ENCODE measurements at regions not wholly inside any gene's neighbourhood (a gene's known extent, or its start where the extent isn't known, plus 50 kb on each side); places are given as distances from the start of the nearest gene placed in this dataset.

GRCh38 chr11:96707273-96707672 lies 317.5 kb downstream of the JRKL start:
- no peak overlapping the region for H3K4me3 ChIP-seq (ENCODE audit: low read length)
- no peaks in the 10 kb centered on the region for H3K27me3 ChIP-seq (ENCODE audit: control insufficient read depth, low read length)
- H3K4me1 ChIP-seq (ENCODE audit: control insufficient read depth, low read length): no peaks in the 10 kb centered on the region
- no peak overlapping the region for H3K27ac ChIP-seq (ENCODE audit: low read depth, low read length)
- no peaks in the 10 kb centered on the region for H3K9me3 ChIP-seq (ENCODE audit: control insufficient read depth, insufficient read depth, low read length)
- no peaks in the 10 kb centered on the region for H3K9me2 ChIP-seq (replicated peaks; ENCODE audit: control insufficient read depth, low read length)
- no peak for TF ChIP-seq CTCF (IDR thresholded peaks at IDR 0.05; ENCODE audit: low read depth, low read length, poor library complexity, severe bottlenecking)
- no peak for TF ChIP-seq EZH2phosphoT487 (IDR thresholded peaks at IDR 0.05; ENCODE audit: borderline replicate concordance, low read length)
- H3F3A ChIP-seq (ENCODE audit: control insufficient read depth, insufficient read depth): no peaks in the 10 kb centered on the region
- no peak overlapping the region for H3K4me2 ChIP-seq (ENCODE audit: low read length)
- no peaks in the 10 kb centered on the region for H4K20me1 ChIP-seq (ENCODE audit: control insufficient read depth, insufficient read depth, low read depth, low read length)
- no peaks in the 10 kb centered on the region for H3K36me3 ChIP-seq (ENCODE audit: control insufficient read depth, low read length)
- no peaks in the 10 kb centered on the region for H3K79me2 ChIP-seq (ENCODE audit: control insufficient read depth, low read length)

GRCh38 chr11:96708219-96708878 lies 318.5 kb downstream of the JRKL start:
- TF ChIP-seq CTCF (IDR thresholded peaks at IDR 0.05; ENCODE audit: low read depth, low read length, poor library complexity, severe bottlenecking): no peak
- TF ChIP-seq EZH2phosphoT487 (IDR thresholded peaks at IDR 0.05; ENCODE audit: borderline replicate concordance, low read length): no peak
- Histone ChIP-seq H3K27me3 (ENCODE audit: control insufficient read depth, low read length) (no peaks in the 10 kb centered on the region), H3F3A (ENCODE audit: control insufficient read depth, insufficient read depth) (no peaks in the 10 kb centered on the region), H3K36me3 (ENCODE audit: control insufficient read depth, low read length) (no peaks in the 10 kb centered on the region), H3K4me2 (ENCODE audit: low read length) (no peak overlapping the region), H3K9me2 (replicated peaks; ENCODE audit: control insufficient read depth, low read length) (no peaks in the 10 kb centered on the region), H3K9me3 (ENCODE audit: control insufficient read depth, insufficient read depth, low read length) (no peaks in the 10 kb centered on the region), H4K20me1 (ENCODE audit: control insufficient read depth, insufficient read depth, low read depth, low read length) (no peaks in the 10 kb centered on the region), H3K4me3 (ENCODE audit: low read length) (no peak overlapping the region), H3K27ac (ENCODE audit: low read depth, low read length) (no peak overlapping the region), H3K79me2 (ENCODE audit: control insufficient read depth, low read length) (no peaks in the 10 kb centered on the region), H3K4me1 (ENCODE audit: control insufficient read depth, low read length) (no peaks in the 10 kb centered on the region)

- Histone ChIP-seq H3K79me2 (ENCODE audit: control insufficient read depth, low read length) (no peaks in the 10 kb centered on the region), H3K27me3 (ENCODE audit: control insufficient read depth, low read length) (no peaks in the 10 kb centered on the region)
- no peak for TF ChIP-seq EZH2phosphoT487 (IDR thresholded peaks at IDR 0.05; ENCODE audit: borderline replicate concordance, low read length)
- no peak for TF ChIP-seq CTCF (IDR thresholded peaks at IDR 0.05; ENCODE audit: low read depth, low read length, poor library complexity, severe bottlenecking)
Observed at GRCh38 chr11:96713301-96713700, 323.5 kb downstream of the JRKL start.

More at GRCh38 chr11:96713301-96713700, 323.5 kb downstream of the JRKL start:
- H3K4me3 ChIP-seq (ENCODE audit: low read length): no peak overlapping the region
- no peaks in the 10 kb centered on the region for H3K4me1 ChIP-seq (ENCODE audit: control insufficient read depth, low read length)
- H4K20me1 ChIP-seq (ENCODE audit: control insufficient read depth, insufficient read depth, low read depth, low read length): no peaks in the 10 kb centered on the region
- no peaks in the 10 kb centered on the region for H3F3A ChIP-seq (ENCODE audit: control insufficient read depth, insufficient read depth)
- no peak overlapping the region for H3K27ac ChIP-seq (ENCODE audit: low read depth, low read length)
- no peak overlapping the region for H3K4me2 ChIP-seq (ENCODE audit: low read length)
- no peaks in the 10 kb centered on the region for H3K36me3 ChIP-seq (ENCODE audit: control insufficient read depth, low read length)
- no peaks in the 10 kb centered on the region for H3K9me2 ChIP-seq (replicated peaks; ENCODE audit: control insufficient read depth, low read length)
- no peaks in the 10 kb centered on the region for H3K9me3 ChIP-seq (ENCODE audit: control insufficient read depth, insufficient read depth, low read length)
